H1 (cell line): ENCODE measurements at regions not wholly inside any gene's neighbourhood (a gene's known extent, or its start where the extent isn't known, plus 50 kb on each side); places are given as distances from the start of the nearest gene placed in this dataset.

Experiments
- CTCF ChIA-PET: fragments of 300-600 bp; sonication (Branson Sonifier 250); formaldehyde crosslinking; loops from one replicate; lab custom pipeline; 2021; ENCODE audit not compliant: partially characterized antibody; lab: Charles Lee
- POLR2A ChIA-PET: fragments of 300-600 bp; sonication (Branson Sonifier 250); formaldehyde crosslinking; loops from one replicate; lab custom pipeline; 2021; ENCODE audit warnings: inconsistent platforms; ENCODE audit not compliant: partially characterized antibody; lab: Charles Lee
- DNase-seq, 2 experiments: peaks; one replicate each; pipeline versions ENCODE4 v3.0.0 to v3.0.0-alpha.2; 2010 to 2022; ENCODE audit warnings: low spot score in 2 of 2, low read depth in 1 of 2, mixed read lengths in 1 of 2
- FAIRE-seq: peaks from 2 replicates; lab custom pipeline; 2011; peaks lifted over from hg19 to GRCh38; lab: Jason Lieb, UNC
- H2AFZ ChIP-seq: 2 replicates; pipeline ENCODE4 v1.8.1; 2012; ENCODE audit warnings: low read length, inconsistent platforms
- H2AK5ac ChIP-seq: 2 replicates; pipeline ENCODE4 v1.6.1; 2013; ENCODE audit warnings: low read depth, low read length
- H2BK120ac ChIP-seq: replicated peaks from 2 replicates; pipeline ENCODE3; 2013; ENCODE audit warnings: low read depth, low read length, inconsistent platforms
- H2BK12ac ChIP-seq: 2 replicates; pipeline ENCODE4 v1.6.1; 2013; ENCODE audit warnings: low read depth, low read length
- H2BK15ac ChIP-seq: 2 replicates; pipeline ENCODE4 v1.6.1; 2013; ENCODE audit warnings: low read length
- H2BK20ac ChIP-seq: 2 replicates; pipeline ENCODE4 v1.6.1; 2013; ENCODE audit warnings: low read length
- H2BK5ac ChIP-seq: 2 replicates; pipeline ENCODE4 v1.6.1; 2013; ENCODE audit warnings: low read depth, low read length
- H3K14ac ChIP-seq: 2 replicates; pipeline ENCODE4 v1.6.1; 2013; ENCODE audit warnings: inconsistent platforms; ENCODE audit not compliant: insufficient read length
- H3K18ac ChIP-seq: 2 replicates; pipeline ENCODE4 v1.6.1; 2013; ENCODE audit warnings: low read length; ENCODE audit errors: extremely low read depth
- H3K23ac ChIP-seq: 2 replicates; pipeline ENCODE4 v1.6.1; 2013; ENCODE audit warnings: inconsistent platforms; ENCODE audit not compliant: insufficient read length
- H3K23me2 ChIP-seq: 2 replicates; pipeline ENCODE4 v1.6.1; 2013; ENCODE audit warnings: low read depth, low read length
- H3K27ac ChIP-seq: 2 replicates; pipeline ENCODE4 v1.6.1; 2011; ENCODE audit warnings: low read depth, low read length, inconsistent platforms
- H3K27me3 ChIP-seq, 4 experiments: replicated peaks in 1 of 4; 1 replicate in 1 of 4; 2 replicates in 3 of 4; pipeline versions ENCODE4 v1.6.1 to v1.8.1; 2011 to 2013; ENCODE audit warnings: low read length in 3 of 4, mild to moderate bottlenecking in 3 of 4, inconsistent platforms in 2 of 4, mixed read lengths in 2 of 4, moderate library complexity in 1 of 4; ENCODE audit not compliant: control insufficient read depth in 3 of 4, insufficient read depth in 3 of 4; ENCODE audit errors: extremely low read depth in 1 of 4
- H3K36me3 ChIP-seq, 4 experiments: 2 replicates each; pipeline versions ENCODE4 v1.6.1 to v1.8.1; 2011 to 2013; ENCODE audit warnings: mild to moderate bottlenecking in 4 of 4, low read length in 3 of 4, moderate library complexity in 2 of 4, control low read depth in 1 of 4, inconsistent platforms in 1 of 4; ENCODE audit not compliant: insufficient read depth in 4 of 4, control insufficient read depth in 2 of 4
- H3K4ac ChIP-seq: replicated peaks from 2 replicates; pipeline ENCODE3; 2013; ENCODE audit warnings: low read length, low read depth, mixed read lengths, inconsistent platforms; ENCODE audit not compliant: insufficient read length
- H3K4me1 ChIP-seq, 4 experiments: replicated peaks in 1 of 4; 1 replicate in 1 of 4; 2 replicates in 3 of 4; pipeline versions ENCODE4 v1.6.1 to v1.8.1; 2011 to 2013; ENCODE audit warnings: low read length in 3 of 4, inconsistent platforms in 2 of 4, mixed read lengths in 1 of 4; ENCODE audit not compliant: insufficient read depth in 4 of 4, control insufficient read depth in 3 of 4
- H3K4me2 ChIP-seq, 2 experiments: 2 replicates each; pipeline versions ENCODE4 v1.6.1 to v1.8.1; 2011 to 2013; ENCODE audit warnings: low read depth in 2 of 2, low read length in 2 of 2, control low read depth in 1 of 2, inconsistent platforms in 1 of 2, mild to moderate bottlenecking in 1 of 2; ENCODE audit not compliant: insufficient read depth in 1 of 2
- H3K4me3 ChIP-seq, 4 experiments: fragments of 200-600, 300-600 bp in 1 of 4; sonication (generic), shearing (Covaris generic), sonication (Bioruptor Twin) in 1 of 4; 2 replicates each; pipeline versions ENCODE4 v1.5.1 to v1.8.1; 2011 to 2016; ENCODE audit warnings: low read length in 4 of 4, low read depth in 3 of 4, control low read depth in 2 of 4, inconsistent platforms in 2 of 4, mild to moderate bottlenecking in 2 of 4, mixed read lengths in 1 of 4, moderate library complexity in 1 of 4; ENCODE audit not compliant: insufficient read depth in 2 of 4; ENCODE audit errors: extremely low read depth in 1 of 4
- H3K56ac ChIP-seq: replicated peaks from 2 replicates; pipeline ENCODE3; 2013; ENCODE audit warnings: low read depth, mild to moderate bottlenecking, mixed read lengths, low read length, inconsistent platforms; ENCODE audit not compliant: insufficient read length
- H3K79me1 ChIP-seq: 2 replicates; pipeline ENCODE4 v1.6.1; 2013; ENCODE audit warnings: low read depth, low read length, control low read depth
- H3K79me2 ChIP-seq, 2 experiments: 2 replicates each; pipeline versions ENCODE4 v1.6.1 to v1.8.1; 2012 to 2013; ENCODE audit warnings: low read length in 2 of 2, mild to moderate bottlenecking in 2 of 2, inconsistent platforms in 1 of 2; ENCODE audit not compliant: insufficient read depth in 2 of 2, control insufficient read depth in 1 of 2
- H3K9ac ChIP-seq, 4 experiments: replicated peaks in 1 of 4; 1 replicate in 1 of 4; 2 replicates in 3 of 4; pipeline versions ENCODE4 v1.6.1 to v1.8.1; 2011 to 2013; ENCODE audit warnings: low read depth in 3 of 4, low read length in 3 of 4, control low read depth in 2 of 4, mild to moderate bottlenecking in 2 of 4, moderate library complexity in 2 of 4, inconsistent platforms in 1 of 4; ENCODE audit errors: extremely low read depth in 1 of 4
- H3K9me3 ChIP-seq, 2 experiments: 2 replicates each; pipeline versions ENCODE4 v1.6.1 to v1.8.1; 2012 to 2013; ENCODE audit warnings: mild to moderate bottlenecking in 2 of 2, moderate library complexity in 2 of 2, control low read depth in 1 of 2, inconsistent platforms in 1 of 2, low read depth in 1 of 2, low read length in 1 of 2, mixed read lengths in 1 of 2; ENCODE audit not compliant: insufficient read depth in 2 of 2
- H4K20me1 ChIP-seq, 2 experiments: replicated peaks in 1 of 2; 2 replicates each; pipeline versions ENCODE3 to v1.8.1; 2011 to 2013; ENCODE audit warnings: inconsistent platforms in 2 of 2, low read length in 2 of 2, mild to moderate bottlenecking in 1 of 2; ENCODE audit not compliant: insufficient read depth in 2 of 2, control insufficient read depth in 1 of 2
- H4K5ac ChIP-seq: 2 replicates; pipeline ENCODE4 v1.6.1; 2013; ENCODE audit warnings: low read length, low read depth, mixed read lengths, inconsistent platforms; ENCODE audit not compliant: insufficient read length
- H4K8ac ChIP-seq: 2 replicates; pipeline ENCODE4 v1.8.0; 2013; ENCODE audit warnings: mild to moderate bottlenecking, moderate library complexity, low read length, inconsistent platforms; ENCODE audit not compliant: insufficient read depth; ENCODE audit errors: extremely low read depth
- H4K91ac ChIP-seq: replicated peaks from 2 replicates; pipeline ENCODE3; 2013; ENCODE audit warnings: low read length, mixed read lengths, inconsistent platforms; ENCODE audit not compliant: insufficient read length
- BCL11A ChIP-seq, 2 experiments: IDR thresholded peaks; one replicate each; pipeline ENCODE4 v1.6.1; 2011; ENCODE audit warnings: low read depth in 2 of 2, low read length in 2 of 2, mild to moderate bottlenecking in 2 of 2
- CHD1 ChIP-seq: IDR thresholded peaks from 2 replicates; pipeline ENCODE4 v1.6.1; 2012; ENCODE audit warnings: low read depth, low read length, improper control_type of control experiment
- CREB1 ChIP-seq: IDR thresholded peaks from 2 replicates; pipeline ENCODE4 v1.6.1; 2012; ENCODE audit warnings: inconsistent platforms
- RFX5 ChIP-seq: IDR thresholded peaks from 2 replicates; pipeline ENCODE4 v1.6.1; 2011; ENCODE audit warnings: low read depth, low read length, improper control_type of control experiment, borderline replicate concordance
- TCF12 ChIP-seq: IDR thresholded peaks from 2 replicates; pipeline ENCODE4 v1.6.1; 2011; ENCODE audit warnings: low read depth, mild to moderate bottlenecking, low read length
- WGBS, 2 experiments: shearing (Covaris generic) in 1 of 2; methylation state at CpG; one replicate each; pipeline versions ENCODE4 v1.1.6 to v1.1.7; 2013 to 2015; ENCODE audit warnings: low lambda C conversion rate in 2 of 2, mixed read lengths in 2 of 2, inconsistent platforms in 1 of 2, low coverage in 1 of 2, missing lambda C conversion rate in 1 of 2; ENCODE audit not compliant: insufficient replicate concordance in 2 of 2, insufficient coverage in 1 of 2, insufficient read length in 1 of 2; ENCODE audit errors: extremely low coverage in 1 of 2, missing lambda C conversion rate in 1 of 2; 5-methylcytosine and 5-hydroxymethylcytosine counted together

DNA sequence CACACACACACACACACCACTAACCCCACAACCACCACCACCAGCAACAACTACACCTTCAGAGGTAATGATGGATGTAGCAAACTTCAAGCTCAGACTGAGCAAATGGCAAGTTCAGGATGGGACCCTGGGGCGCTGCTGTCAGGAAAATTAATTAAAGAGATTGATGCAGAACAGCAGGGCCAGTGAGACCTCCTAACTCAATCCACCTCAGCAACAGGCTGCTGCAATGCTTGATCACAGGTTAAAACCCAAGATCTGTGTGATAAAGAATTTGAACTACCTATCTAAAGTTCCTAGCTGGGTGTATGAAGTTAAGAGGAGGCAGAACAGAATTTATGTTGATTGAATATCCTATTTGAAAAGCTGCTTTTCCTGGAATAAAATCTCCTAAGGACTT lies 140.3 kb upstream of the FER start:
- no peak overlapping the region for H4K5ac ChIP-seq
- H3K18ac ChIP-seq, result no peak overlapping the region
- no peak overlapping the region for H3K4me3 ChIP-seq
- H2BK12ac ChIP-seq, result no peak overlapping the region
- H2BK15ac ChIP-seq, result no peak overlapping the region
- FAIRE-seq (no peak), DNase-seq (no peak)
- H2AFZ ChIP-seq, result no peak overlapping the region
- H3K9ac ChIP-seq, result no peak overlapping the region
- WGBS, 2 experiments, result 84% methylated on average over 1 of the region's 1 CpG; no CpG with 5 or more reads in 1 of the 2 experiments
- H3K79me1 ChIP-seq, result no peaks in the 10 kb centered on the region
- peaks cover 1 to 2% of the 10 kb centered on the region in 2 experiments; a peak in 1 of 4 replicates for H3K9me3 ChIP-seq
- no peak overlapping the region for H3K4ac ChIP-seq
- no peak overlapping the region for H3K4me2 ChIP-seq
- no peak for TF ChIP-seq RFX5
- no peak for TF ChIP-seq BCL11A (IDR thresholded peaks at IDR 0.05; ENCODE audit: low read depth in 2 of 2, low read length in 2 of 2)
- no peak for TF ChIP-seq CHD1
- TF ChIP-seq TCF12, result no peak
- TF ChIP-seq CREB1, result no peak
- no peaks in the 10 kb centered on the region for H3K27me3 ChIP-seq
- H2BK5ac ChIP-seq, result no peak overlapping the region
- no peaks in the 10 kb centered on the region for H3K79me2 ChIP-seq
- H2BK120ac ChIP-seq, result no peak overlapping the region
- H3K36me3 ChIP-seq, result no peaks in the 10 kb centered on the region; a peak in 1 of 8 replicates
- ChIA-PET CTCF (interaction anchor here (0.6 kb wide), 2 partner anchors 1081 to 1083 kb away, joined by 4 to 5 read pairs; no protein-coding TSS in a partner anchor), POLR2A (no interaction called here)
- no peak overlapping the region for H2AK5ac ChIP-seq
- no peaks in the 10 kb centered on the region for H4K20me1 ChIP-seq
- H4K91ac ChIP-seq, result no peak overlapping the region
- H3K23ac ChIP-seq, result no peak overlapping the region
- H4K8ac ChIP-seq, result no peak overlapping the region
- H3K4me1 ChIP-seq, result no peaks in the 10 kb centered on the region
- H3K27ac ChIP-seq, result no peak overlapping the region
- H2BK20ac ChIP-seq, result no peak overlapping the region
- H3K14ac ChIP-seq, result no peak overlapping the region
- H3K23me2 ChIP-seq, result no peaks in the 10 kb centered on the region
- H3K56ac ChIP-seq, result no peak overlapping the region
